HUES64 (cell line): ENCODE measurements at regions not wholly inside any gene's neighbourhood (a gene's known extent, or its start where the extent isn't known, plus 50 kb on each side); places are given as distances from the start of the nearest gene placed in this dataset.

ENCODE experiments used
- H3K27ac ChIP-seq: 2 replicates; pipeline ENCODE4 v1.7.0; 2013; ENCODE audit warnings: low read depth, low read length, inconsistent platforms
- H3K27me3 ChIP-seq: 2 replicates; pipeline ENCODE4 v1.6.1; 2013; ENCODE audit warnings: mild to moderate bottlenecking, low read length; ENCODE audit not compliant: insufficient read depth
- H3K36me3 ChIP-seq: 2 replicates; pipeline ENCODE4 v1.6.1; 2013; ENCODE audit warnings: mild to moderate bottlenecking, low read length; ENCODE audit not compliant: insufficient read depth
- H3K4me1 ChIP-seq: 2 replicates; pipeline ENCODE4 v1.6.1; 2013; ENCODE audit warnings: mild to moderate bottlenecking, low read length, moderate library complexity; ENCODE audit not compliant: insufficient read depth
- H3K4me3 ChIP-seq: 2 replicates; pipeline ENCODE4 v1.5.1; 2013; ENCODE audit warnings: mild to moderate bottlenecking, low read length, moderate library complexity
- H3K9ac ChIP-seq: 2 replicates; pipeline ENCODE4 v1.6.1; 2013; ENCODE audit warnings: mild to moderate bottlenecking, low read depth, low read length
- H3K9me3 ChIP-seq: 2 replicates; pipeline ENCODE4 v1.6.1; 2013; ENCODE audit warnings: low read depth, low read length; ENCODE audit not compliant: insufficient read depth
- WGBS: fragments of 150-250, 120-280 bp; methylation state at CpG from one replicate; pipeline ENCODE4 v1.1.7; 2013; ENCODE audit warnings: missing lambda C conversion rate; 5-methylcytosine and 5-hydroxymethylcytosine counted together

DNA sequence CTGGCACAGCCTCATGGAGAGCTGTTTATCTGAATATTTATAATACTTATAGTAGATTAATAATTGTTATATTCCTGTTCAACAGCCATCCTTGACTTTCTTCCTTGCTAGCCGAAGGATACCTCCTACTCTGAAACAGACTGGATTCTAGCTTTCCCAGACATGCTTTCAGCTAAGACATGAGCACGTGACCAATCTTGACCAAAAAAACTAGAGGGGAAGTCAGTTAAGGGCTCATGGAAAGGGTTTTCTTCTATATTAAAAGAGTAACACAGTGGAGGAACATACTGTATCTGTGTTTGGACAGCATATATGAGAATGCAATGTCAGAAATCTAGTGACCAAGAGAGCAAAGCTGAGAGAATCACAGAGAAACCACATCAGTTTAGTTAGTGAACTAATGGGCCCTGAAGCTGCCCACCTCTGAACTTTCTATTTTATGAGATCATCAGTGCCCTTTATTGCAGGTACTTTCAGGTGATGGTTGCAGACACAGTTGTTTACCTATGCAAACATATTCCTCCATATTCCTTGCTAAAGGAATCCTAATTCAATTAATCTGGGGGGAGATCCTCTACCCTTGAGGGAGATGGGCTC, 140.4 kb upstream of the SLC24A3 start:
- Histone ChIP-seq H3K27me3 (no peaks in the 10 kb centered on the region), H3K27ac (no peak overlapping the region), H3K4me1 (peaks cover 7% of the 10 kb centered on the region)

DNA sequence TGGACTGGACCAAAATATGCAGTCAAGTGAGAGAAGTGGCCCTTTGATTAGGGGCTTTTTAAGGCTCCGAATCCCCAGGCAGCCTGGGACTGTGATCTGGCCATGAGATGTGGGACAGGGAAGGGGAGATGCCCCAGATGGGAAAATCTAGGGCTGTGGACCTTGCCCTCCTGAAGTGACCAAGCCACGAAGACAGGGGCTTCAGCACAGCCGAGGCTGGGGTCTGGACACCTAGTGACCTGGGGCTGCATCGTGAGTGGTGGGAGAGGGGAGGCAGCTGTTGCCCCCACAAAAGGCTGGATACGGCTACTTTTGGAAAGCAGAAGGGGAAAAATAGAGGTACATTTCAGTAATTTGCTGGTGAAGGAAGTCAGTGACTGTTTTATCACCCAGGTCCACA, 139.5 kb upstream of the SLC24A3 start:
- H3K4me1 ChIP-seq: peaks cover 7% of the 10 kb centered on the region
- H3K9me3 ChIP-seq: no peaks in the 10 kb centered on the region
- no peaks in the 10 kb centered on the region for H3K36me3 ChIP-seq
- H3K9ac ChIP-seq: no peak overlapping the region
- no peak overlapping the region for H3K4me3 ChIP-seq
- no peak overlapping the region for H3K27ac ChIP-seq
- WGBS: 75% methylated on average over 5 of the region's 5 CpGs
- no peaks in the 10 kb centered on the region for H3K27me3 ChIP-seq

More for the DNA sequence above, 140.4 kb upstream of the SLC24A3 start:
- WGBS: 95% methylated on average over 2 of the region's 2 CpGs
- no peak overlapping the region for H3K4me3 ChIP-seq
- H3K9ac ChIP-seq: no peak overlapping the region
- H3K9me3 ChIP-seq: peaks cover 5% of the 10 kb centered on the region; the same call in 1 of the 2 replicates
- no peaks in the 10 kb centered on the region for H3K36me3 ChIP-seq

DNA sequence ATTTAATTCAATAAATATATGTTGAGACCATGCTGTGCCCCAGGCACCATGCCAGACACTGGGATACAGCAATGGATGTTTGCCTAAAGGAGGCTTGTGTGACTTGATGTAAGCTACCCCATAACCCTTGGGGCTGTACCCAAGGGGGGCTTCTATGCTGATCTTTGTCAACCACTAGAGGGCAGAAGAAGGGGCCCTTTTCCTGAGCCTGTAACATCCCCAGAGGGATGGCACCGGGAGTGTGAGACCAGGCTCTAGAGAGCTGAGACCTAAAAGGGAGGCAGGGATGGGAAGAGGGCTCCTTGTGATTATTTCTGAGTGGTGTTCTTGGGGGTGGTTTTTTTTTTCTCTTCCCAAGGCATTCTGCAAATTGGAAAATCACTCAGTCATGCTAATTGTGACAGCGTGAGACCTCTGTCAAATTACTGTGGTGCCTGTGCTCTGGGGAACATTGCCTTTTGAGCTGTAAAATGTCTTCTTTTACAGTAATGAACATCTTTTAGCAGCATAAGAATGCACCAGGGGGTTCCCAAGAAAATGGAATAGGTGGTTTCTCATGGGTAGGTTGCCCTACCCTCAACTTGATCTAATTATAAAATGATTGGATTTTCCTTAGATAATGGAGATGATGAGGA, 138.7 kb upstream of the SLC24A3 start:
- no peaks in the 10 kb centered on the region for H3K36me3 ChIP-seq
- H3K4me3 ChIP-seq: no peak overlapping the region
- no peaks in the 10 kb centered on the region for H3K27me3 ChIP-seq
- 32% methylated on average over 2 of the region's 2 CpGs for WGBS
- H3K4me1 ChIP-seq: peaks cover 7% of the 10 kb centered on the region
- no peak overlapping the region for H3K27ac ChIP-seq
- no peak overlapping the region for H3K9ac ChIP-seq
- no peaks in the 10 kb centered on the region for H3K9me3 ChIP-seq

DNA sequence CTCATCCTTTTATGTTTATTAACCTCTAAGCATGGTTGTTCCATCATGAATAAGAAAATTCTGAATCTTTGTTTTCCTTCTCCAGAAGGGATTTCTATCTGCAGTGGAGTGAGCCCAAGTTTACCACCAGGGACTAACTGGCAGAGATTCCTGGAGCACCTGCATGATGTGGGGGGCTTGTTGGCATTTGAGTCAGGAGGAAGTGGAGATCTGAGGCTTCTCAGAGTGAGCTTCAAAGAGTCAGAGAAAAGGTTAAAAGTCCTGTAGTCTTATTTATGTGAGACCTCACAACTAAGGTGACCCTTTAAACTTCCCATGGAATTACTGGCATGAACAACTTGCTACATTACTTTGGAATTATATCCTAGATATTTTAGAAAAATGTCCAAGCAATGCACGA, 138.1 kb upstream of the SLC24A3 start:
- Histone ChIP-seq H3K36me3 (no peaks in the 10 kb centered on the region), H3K9me3 (no peaks in the 10 kb centered on the region), H3K4me1 (peaks cover 7% of the 10 kb centered on the region), H3K4me3 (no peak overlapping the region), H3K27ac (no peak overlapping the region), H3K27me3 (no peaks in the 10 kb centered on the region), H3K9ac (no peak overlapping the region)
- 0% methylated on average over 1 of the region's 1 CpG for WGBS

DNA sequence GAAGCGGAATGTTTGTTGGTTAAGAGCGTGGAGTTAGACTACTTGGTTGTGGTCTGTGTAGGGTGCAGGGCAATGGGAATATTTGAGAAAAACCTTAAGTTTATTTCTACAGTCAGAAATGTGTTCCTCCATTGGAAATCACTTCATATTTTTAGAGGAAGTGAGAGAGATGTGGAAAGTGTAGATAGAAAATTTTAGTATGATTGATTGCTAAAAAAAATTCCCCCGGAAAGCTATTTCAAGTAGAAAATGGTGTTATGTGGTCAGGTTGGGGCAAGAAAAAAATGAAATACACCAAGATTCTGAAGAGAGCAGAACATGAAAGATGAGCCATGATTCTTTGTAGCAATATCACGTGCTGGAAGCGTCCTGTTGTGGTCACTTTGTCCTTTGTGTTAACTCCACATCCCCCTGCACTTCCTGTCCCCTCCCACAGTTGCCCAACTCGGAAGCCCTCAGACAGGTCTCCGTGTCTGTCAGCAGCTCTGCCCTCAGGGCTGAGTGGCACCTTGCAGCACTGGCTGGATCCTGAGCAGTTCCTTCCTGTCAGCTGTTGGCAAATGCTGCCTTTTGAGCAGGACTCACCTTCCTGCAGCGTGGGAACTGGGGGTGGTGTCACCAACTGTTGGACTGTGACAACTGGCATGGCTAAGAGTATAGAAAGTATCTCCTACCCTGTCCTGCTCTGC, 137.5 kb upstream of the SLC24A3 start:
- 90% methylated on average over 8 of the region's 8 CpGs for WGBS
- Histone ChIP-seq H3K27me3 (no peaks in the 10 kb centered on the region), H3K4me1 (peaks cover 7% of the 10 kb centered on the region), H3K9ac (no peak overlapping the region), H3K4me3 (no peak overlapping the region), H3K36me3 (no peaks in the 10 kb centered on the region), H3K27ac (no peak overlapping the region), H3K9me3 (no peaks in the 10 kb centered on the region)

DNA sequence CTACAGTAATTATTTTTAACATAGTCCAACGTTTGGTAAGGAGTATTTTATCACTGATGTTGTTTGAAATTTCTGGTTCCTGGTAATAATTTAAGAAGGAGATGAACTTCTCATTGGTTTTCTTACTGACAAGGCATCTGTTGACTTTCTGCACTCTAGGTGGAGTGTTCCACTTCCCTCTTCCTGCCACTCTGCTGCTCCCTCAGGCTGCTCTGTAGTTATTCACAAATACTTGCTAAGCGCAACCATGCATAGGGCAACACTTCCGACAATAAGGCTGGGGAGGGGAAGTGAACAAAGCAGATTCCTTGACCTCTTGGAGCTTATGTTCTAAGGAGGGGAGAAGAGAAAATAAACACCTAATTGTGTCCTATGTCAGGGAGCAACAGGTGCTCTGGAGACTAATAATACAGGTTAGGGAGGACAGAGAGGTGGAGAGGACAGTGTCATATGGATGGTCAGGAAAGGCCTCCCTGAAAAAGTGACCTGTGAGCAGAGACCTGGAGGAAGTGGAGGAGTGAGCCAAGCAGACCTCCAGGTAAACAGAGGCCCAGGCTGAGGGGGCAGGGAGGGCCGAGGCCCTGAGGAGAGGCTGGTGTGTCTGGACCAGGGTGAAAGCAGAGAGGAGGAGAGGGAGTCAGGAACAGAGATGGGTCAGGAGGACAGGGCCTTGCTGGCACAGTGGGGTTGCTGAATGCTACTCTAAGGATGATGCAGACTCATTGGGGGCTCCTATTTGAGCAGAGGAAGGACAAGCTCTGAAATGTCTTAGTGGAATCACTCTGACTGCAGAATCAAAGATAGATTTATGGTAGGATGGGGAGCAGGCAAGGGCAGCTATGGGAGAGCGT, 134.8 kb upstream of the SLC24A3 start:
- no peak overlapping the region for H3K9ac ChIP-seq
- whole genome bisulfite sequencing: 90% methylated on average over 5 of the region's 5 CpGs
- peaks cover 7% of the 10 kb centered on the region for H3K4me1 ChIP-seq
- H3K27ac ChIP-seq: no peak overlapping the region
- no peaks in the 10 kb centered on the region for H3K9me3 ChIP-seq
- H3K36me3 ChIP-seq: no peaks in the 10 kb centered on the region
- no peaks in the 10 kb centered on the region for H3K27me3 ChIP-seq
- H3K4me3 ChIP-seq: no peak overlapping the region

DNA sequence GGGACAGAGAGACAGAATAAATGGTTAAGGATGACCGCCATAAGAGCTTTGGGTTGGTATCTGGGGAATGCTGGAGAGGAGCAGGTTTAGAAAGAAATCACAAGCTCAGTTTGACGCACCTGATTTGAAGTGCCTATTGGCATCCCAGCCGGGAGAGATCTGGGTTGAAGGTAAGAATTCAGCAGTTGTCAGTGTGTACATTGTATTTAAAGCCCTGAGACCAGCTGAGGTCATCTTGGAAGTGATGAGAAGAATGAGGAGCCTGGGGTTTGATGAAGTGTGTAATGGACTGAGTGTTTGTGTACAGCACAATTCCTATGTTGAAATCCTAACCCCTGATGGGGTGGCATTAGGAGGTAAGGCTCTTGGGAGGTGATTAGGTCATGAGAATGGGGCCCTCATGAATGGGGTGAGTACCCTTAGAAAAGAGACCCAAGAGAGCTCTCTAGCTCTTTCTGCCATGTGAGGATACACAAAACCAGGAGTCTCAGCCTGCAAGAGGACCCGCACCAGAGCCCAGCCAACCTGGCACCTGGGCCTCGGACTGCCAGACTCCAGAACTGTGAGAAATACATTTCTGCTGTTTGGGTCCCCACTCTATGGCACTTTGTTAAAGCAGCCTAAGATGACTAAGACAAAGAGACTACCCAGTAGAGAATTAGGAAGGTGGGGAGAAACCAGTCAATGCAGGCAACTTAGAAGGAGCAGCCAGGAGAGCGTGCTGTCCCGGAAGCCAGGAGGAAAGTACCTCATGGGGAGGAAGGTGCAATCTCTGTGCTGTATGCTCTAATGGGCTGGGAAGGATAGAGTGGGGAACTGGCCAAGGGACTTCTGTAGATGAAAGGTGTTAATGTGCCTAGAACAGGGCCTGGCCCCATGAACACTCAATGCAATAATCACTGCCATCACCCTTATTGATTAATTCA, 133.7 kb upstream of the SLC24A3 start:
- H3K9ac ChIP-seq: no peak overlapping the region
- H3K36me3 ChIP-seq: no peaks in the 10 kb centered on the region
- no peak overlapping the region for H3K27ac ChIP-seq
- peaks cover 6% of the 10 kb centered on the region for H3K4me1 ChIP-seq
- H3K9me3 ChIP-seq: no peaks in the 10 kb centered on the region
- H3K27me3 ChIP-seq: no peaks in the 10 kb centered on the region
- WGBS: 94% methylated on average over 7 of the region's 7 CpGs
- no peak overlapping the region for H3K4me3 ChIP-seq

DNA sequence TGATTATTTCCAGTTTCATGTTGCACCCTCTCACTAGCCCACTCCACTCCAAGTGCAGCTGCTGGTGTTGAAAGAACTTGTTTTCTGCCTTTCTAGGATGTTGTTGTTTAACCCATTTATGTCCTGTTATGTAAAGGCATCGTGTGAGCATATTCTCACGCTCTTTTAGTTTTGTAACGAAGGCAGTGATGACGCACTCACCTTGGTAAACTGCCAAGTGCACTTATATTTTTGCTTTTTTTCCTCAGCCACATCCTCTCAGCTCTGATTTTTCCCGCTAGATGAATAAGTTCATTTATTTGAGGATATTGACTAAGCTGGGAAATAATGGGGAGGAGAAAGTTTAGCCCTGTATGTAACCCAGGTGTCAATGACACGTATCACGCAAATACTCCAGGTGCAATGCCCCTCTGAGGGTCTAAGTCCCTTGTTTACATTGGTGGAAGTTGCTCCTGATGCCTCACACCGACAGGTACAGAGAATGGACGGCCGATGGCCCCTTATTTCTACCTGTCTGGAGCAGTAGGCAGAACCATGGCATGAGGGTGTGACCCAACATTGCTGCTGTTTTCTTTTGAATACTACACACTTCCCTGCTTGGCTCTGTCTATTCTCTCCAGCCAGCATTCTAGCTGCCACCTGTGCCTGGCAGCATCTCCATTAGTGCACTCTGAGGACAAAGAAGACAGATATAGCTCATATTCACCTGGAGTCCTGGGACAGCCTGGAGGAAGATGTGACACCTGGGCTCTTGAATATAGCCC, 132.7 kb upstream of the SLC24A3 start:
- 84% methylated on average over 10 of the region's 10 CpGs for WGBS
- H3K36me3 ChIP-seq: no peaks in the 10 kb centered on the region
- H3K4me3 ChIP-seq: no peak overlapping the region
- no peaks in the 10 kb centered on the region for H3K4me1 ChIP-seq
- H3K9me3 ChIP-seq: no peaks in the 10 kb centered on the region
- no peaks in the 10 kb centered on the region for H3K27me3 ChIP-seq
- no peak overlapping the region for H3K27ac ChIP-seq
- no peak overlapping the region for H3K9ac ChIP-seq

DNA sequence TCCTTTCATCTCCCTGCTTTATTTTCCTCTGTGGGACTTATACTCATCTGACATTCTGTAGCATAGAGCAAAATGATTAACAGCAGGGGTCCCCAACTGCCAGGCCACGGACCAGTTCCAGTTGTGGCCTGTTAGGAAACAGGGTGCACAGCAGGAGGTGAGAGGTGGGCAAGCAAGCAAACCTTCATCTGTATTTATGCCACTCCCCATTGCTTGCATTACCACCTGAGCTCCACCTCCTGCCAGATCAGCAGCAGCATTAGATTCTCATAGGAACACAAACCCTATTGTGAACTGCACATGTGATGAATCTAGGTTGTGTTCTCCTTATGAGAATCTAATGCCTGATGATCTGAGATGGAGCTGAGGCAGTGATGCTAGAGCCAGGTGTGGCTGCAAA, 130.5 kb upstream of the SLC24A3 start:
- Histone ChIP-seq H3K4me1 (no peaks in the 10 kb centered on the region), H3K9me3 (no peaks in the 10 kb centered on the region)
- 85% methylated on average over 1 of the region's 1 CpG for WGBS

DNA sequence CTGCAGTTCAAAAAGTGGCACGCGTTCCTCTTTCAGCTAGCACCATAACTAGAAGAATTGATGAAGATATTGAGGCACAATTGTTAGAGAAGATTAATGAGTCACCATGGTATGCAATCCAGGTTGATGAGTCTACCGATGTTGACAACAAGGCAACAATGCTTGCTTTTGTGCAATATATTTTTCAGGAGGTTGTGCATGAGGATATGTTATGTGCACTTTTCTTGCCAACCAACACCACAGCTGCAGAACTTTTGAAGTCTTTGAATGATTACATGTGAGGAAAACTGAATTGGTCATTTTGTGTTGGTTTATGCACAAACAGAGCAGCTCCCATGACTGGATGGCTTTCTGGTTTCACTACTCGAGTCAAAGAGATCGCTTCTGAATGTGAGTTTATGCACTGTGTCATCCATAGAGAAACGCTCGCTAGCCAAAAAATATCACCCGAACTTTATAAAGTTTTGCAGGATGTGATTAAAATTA, 129.3 kb upstream of the SLC24A3 start:
- no peaks in the 10 kb centered on the region for H3K9me3 ChIP-seq
- no peaks in the 10 kb centered on the region for H3K36me3 ChIP-seq
- 83% methylated on average over 8 of the region's 8 CpGs for WGBS
- H3K9ac ChIP-seq: no peak overlapping the region
- H3K4me1 ChIP-seq: no peaks in the 10 kb centered on the region
- no peak overlapping the region for H3K27ac ChIP-seq
- H3K4me3 ChIP-seq: no peak overlapping the region
- no peaks in the 10 kb centered on the region for H3K27me3 ChIP-seq

More for the DNA sequence above, 130.5 kb upstream of the SLC24A3 start:
- Histone ChIP-seq H3K36me3 (no peaks in the 10 kb centered on the region), H3K4me3 (no peak overlapping the region), H3K27me3 (no peaks in the 10 kb centered on the region), H3K27ac (no peak overlapping the region), H3K9ac (no peak overlapping the region)
